ENCODE measurements at regions not wholly inside any gene's neighbourhood (a gene's known extent, or its start where the extent isn't known, plus 50 kb on each side); places are given as distances from the start of the nearest gene placed in this dataset.

DNA sequence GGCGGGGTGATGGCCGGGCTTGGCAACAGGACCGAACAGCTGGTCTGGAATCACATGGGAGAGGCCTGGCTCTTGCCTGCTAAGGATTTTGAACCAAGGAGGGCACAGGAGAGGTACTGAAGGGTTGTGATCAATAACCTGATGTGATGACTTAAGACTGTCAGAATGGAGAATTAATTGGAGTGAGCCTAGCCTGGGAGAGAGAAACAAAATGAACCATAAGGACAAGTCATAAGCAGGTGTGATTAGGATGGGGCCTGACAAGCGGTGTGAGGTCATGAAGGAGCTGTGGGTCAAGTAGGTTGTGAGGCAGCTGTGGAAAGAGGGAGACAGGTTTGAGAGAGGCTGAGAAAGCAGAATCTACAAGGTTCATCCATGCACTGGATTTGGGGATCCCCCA is 104.6 kb downstream of the MED10 start:
- DNase-seq (ENCODE audit: low spot score) = no peak
- no peaks in the 10 kb centered on the region for H3K9me3 ChIP-seq
- TF ChIP-seq, protein P1, sequence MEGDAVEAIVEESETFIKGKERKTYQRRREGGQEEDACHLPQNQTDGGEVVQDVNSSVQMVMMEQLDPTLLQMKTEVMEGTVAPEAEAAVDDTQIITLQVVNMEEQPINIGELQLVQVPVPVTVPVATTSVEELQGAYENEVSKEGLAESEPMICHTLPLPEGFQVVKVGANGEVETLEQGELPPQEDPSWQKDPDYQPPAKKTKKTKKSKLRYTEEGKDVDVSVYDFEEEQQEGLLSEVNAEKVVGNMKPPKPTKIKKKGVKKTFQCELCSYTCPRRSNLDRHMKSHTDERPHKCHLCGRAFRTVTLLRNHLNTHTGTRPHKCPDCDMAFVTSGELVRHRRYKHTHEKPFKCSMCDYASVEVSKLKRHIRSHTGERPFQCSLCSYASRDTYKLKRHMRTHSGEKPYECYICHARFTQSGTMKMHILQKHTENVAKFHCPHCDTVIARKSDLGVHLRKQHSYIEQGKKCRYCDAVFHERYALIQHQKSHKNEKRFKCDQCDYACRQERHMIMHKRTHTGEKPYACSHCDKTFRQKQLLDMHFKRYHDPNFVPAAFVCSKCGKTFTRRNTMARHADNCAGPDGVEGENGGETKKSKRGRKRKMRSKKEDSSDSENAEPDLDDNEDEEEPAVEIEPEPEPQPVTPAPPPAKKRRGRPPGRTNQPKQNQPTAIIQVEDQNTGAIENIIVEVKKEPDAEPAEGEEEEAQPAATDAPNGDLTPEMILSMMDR (IDR thresholded peaks at IDR 0.05) = no peak
- H3K4me1 ChIP-seq = no peaks in the 10 kb centered on the region
- no peaks in the 10 kb centered on the region for H3K27me3 ChIP-seq
- no peaks in the 10 kb centered on the region for H3K36me3 ChIP-seq
- H3K4me3 ChIP-seq = no peak overlapping the region
- no peak overlapping the region for H3K27ac ChIP-seq

- no peaks in the 10 kb centered on the region for H3K9me3 ChIP-seq
- TF ChIP-seq, protein P1 (IDR thresholded peaks at IDR 0.05) = no peak
- H3K27ac ChIP-seq = no peak overlapping the region
- no peak overlapping the region for H3K4me3 ChIP-seq
- no peaks in the 10 kb centered on the region for H3K27me3 ChIP-seq
- no peaks in the 10 kb centered on the region for H3K36me3 ChIP-seq
- no peaks in the 10 kb centered on the region for H3K4me1 ChIP-seq
- DNase-seq (ENCODE audit: low spot score) = no peak
Measured at GRCh38 chr5:6273090-6273735, 105.1 kb downstream of the MED10 start.

GRCh38 chr5:6269925-6270324 is 108.4 kb downstream of the MED10 start:
- Histone ChIP-seq H3K27ac (no peak overlapping the region), H3K36me3 (no peaks in the 10 kb centered on the region), H3K4me1 (no peaks in the 10 kb centered on the region), H3K9me3 (no peaks in the 10 kb centered on the region), H3K4me3 (no peak overlapping the region), H3K27me3 (no peaks in the 10 kb centered on the region)
- TF ChIP-seq, protein P1 (IDR thresholded peaks at IDR 0.05) = no peak
- no peak for DNase-seq (ENCODE audit: low spot score)

GRCh38 chr5:6266671-6267197 is 111.6 kb downstream of the MED10 start:
- Histone ChIP-seq H3K27me3 (no peaks in the 10 kb centered on the region), H3K4me1 (no peaks in the 10 kb centered on the region), H3K9me3 (no peaks in the 10 kb centered on the region), H3K27ac (no peak overlapping the region), H3K36me3 (no peaks in the 10 kb centered on the region), H3K4me3 (no peak overlapping the region)
- TF ChIP-seq, protein P1 (IDR thresholded peaks at IDR 0.05) = no peak
- DNase-seq (ENCODE audit: low spot score) = no peak

GRCh38 chr5:6264394-6264793 is 114.0 kb downstream of the MED10 start:
- Histone ChIP-seq H3K4me1 (no peaks in the 10 kb centered on the region), H3K27ac (no peak overlapping the region), H3K27me3 (no peaks in the 10 kb centered on the region), H3K4me3 (no peak overlapping the region), H3K9me3 (no peaks in the 10 kb centered on the region), H3K36me3 (no peaks in the 10 kb centered on the region)
- no peak for DNase-seq (ENCODE audit: low spot score)
- TF ChIP-seq, protein P1 (IDR thresholded peaks at IDR 0.05) = no peak

Data from right atrium auricular region (tissue), 2 donors.